HG02588 (cell line): ENCODE measurements at regions not wholly inside any gene's neighbourhood (a gene's known extent, or its start where the extent isn't known, plus 50 kb on each side); places are given as distances from the start of the nearest gene placed in this dataset.
"Not testable (repeated sequence)": the region's sequence is repeated elsewhere in the genome, so short reads cannot be mapped to it uniquely, and the experiment has no call there.

Experiments used
- ATAC-seq: cut with Tn5 transposase; IDR thresholded peaks from one replicate; pipeline ENCODE4 v1.9.1; 2021; ENCODE audit warnings: mild to moderate bottlenecking, moderate library complexity; ENCODE audit not compliant: unreplicated experiment

DNA sequence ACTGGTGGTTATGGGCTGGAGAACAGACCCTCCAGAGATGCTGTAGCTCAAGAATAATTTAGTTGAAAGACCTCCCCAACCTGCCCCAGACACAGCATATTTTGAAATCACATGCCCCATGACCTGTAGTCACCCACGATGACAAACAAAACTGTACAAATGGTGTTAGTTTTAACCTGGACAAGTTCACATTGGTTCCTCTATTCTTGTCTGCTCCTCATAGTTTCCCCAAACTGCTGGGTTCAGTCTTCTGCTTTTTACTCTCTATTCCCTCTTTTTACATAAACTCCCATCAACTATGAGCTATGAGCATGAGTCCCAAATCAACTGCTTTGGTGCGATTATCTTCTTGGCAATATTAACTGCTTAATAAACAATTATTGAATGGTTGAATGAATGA, 365.3 kb upstream of the CLINT1 start:
- ATAC-seq = no peak

DNA sequence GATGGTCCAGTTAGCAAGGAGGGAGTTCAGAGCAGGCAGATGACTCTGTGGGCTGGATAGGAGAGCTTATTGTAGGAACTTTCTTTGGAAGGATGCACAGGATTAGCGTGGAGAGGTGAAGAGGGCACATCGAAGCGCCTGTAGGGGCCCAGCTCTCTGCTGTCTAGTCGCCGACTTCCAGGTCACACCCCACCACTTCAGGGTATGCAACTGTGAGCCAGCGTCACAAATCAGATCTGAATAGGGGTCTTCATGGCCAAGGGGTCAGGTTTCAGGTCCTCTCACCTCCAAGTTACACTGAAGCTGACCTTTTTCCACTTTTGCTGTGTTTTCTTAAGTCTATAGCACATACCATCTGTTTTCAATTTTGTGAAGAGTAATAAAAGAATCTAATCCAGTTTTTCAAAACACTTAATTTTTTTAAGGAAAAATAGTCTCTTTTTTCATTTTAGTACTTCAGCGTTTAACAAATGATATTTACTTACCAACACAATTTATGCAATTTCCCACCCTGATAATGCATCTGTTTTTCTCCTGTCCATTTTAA, 364.2 kb upstream of the CLINT1 start:
- ATAC-seq = no peak

DNA sequence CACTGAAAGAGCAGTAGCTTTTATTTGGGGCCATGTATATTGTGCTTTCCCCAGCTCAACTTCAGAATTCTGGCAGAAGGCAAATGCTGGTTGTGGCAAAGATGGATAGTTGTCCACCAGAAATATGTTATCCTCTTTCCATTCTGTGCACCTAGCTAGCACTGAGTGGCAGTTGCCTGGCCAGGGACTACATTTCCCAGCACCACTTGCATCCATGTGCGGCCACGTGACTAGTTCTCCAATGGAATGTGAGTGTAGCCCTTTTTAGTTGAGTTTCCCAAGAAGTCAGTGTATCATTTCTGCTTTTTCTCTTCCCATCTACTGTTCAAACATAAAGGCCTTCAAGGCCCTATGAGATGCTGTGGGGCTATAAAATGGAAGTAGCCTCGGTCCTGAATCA, 354.0 kb upstream of the CLINT1 start:
- no peak for ATAC-seq

DNA sequence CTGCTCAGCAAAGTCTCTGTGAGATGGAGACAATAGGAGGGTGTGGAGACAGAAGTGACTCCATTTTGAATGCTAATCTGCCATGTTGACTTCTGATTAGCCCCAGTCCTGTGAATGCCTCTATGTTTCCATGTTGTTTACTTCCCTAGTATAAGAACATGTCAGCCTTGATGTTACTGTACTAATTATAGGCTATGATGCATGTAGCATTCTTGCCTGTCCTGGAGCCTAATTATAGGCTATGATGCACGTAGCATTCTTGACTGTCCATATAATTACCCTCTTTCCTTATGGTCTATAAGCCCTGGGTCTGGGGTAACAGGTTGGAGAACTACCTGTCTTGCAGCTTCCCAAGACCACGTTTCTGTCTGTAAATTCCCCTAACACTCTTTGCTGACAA, 353.3 kb upstream of the CLINT1 start:
- ATAC-seq = no peak

DNA sequence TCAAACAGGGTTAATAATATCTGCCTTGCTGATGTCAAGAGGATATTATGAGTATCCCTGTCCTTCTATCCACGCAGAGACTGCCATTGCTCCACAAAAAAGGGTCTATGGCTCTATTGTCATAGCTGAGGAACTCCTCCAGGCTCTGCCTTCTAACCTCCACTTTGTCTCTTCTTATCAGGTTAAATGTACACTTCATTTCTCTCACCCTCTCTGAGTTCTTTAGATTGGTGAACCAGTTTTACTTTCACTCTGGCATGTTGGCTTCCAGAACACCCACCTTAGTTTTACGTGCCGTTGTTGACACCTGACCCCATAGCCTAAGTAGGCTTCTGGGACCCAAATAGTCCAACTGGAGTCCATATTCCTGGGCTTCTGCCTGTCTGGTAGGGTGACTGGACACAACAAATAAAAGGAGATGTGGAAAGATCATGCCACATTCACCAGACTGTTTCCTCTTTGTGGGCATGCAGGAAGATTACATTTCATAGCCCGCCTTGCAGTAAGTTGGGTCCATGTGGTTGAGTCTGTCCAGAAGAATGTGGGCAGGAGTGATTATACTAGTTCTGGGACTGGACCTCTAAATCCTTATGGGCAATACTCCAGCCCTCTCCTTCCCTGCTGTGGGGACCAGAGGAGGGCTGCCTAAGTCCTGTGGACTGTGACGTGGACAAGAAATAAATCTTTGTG, 350.4 kb upstream of the CLINT1 start:
- no peak for ATAC-seq

DNA sequence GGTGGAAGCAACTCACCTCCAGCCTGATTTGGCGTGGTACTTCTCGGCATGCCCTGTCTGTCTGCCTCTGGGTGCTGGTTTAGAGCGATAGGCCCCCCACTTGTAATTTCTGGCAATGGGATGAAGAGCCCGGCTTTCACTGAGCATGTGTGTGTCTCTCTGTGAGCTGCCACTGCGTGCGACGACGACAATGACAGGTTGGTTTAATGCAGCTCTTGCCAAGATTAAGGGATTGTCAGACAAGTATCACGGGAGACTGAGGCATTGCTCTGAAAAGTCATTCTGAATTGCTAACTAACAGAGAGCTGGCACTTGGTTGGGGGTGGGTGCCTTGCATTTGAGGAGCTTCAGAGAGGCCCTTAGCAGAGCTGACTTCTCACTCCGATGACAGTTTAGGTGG, 348.8 kb upstream of the CLINT1 start:
- ATAC-seq = no peak

DNA sequence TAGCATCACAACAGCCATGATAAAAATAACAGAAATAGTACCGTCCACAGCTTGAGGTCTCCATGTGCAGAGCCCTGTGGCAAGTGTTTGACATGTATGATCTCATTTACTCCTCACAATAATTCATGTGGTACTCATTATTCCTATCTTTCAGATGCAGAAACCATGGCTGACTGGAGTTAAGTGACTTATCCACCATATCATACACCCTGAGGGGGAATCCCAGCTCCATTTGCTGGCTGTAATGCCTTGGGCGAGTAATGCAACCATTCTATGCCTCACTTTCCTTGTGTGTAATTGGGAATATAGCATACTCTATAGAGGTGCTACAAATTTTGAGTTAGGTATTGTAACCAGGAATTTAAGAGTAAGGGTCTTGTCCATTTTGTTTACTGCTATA, 347.0 kb upstream of the CLINT1 start:
- ATAC-seq = no peak

DNA sequence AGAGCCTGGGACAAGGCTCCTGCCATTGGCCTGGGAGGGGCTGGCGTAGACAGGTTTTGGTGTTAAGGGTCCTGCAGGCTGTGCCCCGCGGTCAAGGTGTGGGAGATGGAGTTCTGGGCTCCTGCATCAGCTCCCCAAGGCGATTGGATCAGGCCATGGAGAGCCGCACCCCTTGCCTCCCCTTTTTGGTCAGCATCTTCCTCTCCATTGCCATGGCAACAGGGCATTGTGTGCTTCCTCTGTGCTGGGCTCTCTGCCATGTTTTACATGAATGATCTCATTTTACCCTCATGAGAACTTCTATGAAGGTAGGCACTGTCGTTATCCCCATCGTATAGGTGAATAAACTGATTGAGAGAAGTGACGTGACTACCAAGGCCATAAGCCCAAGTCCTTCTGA, 344.3 kb upstream of the CLINT1 start:
- no peak for ATAC-seq

DNA sequence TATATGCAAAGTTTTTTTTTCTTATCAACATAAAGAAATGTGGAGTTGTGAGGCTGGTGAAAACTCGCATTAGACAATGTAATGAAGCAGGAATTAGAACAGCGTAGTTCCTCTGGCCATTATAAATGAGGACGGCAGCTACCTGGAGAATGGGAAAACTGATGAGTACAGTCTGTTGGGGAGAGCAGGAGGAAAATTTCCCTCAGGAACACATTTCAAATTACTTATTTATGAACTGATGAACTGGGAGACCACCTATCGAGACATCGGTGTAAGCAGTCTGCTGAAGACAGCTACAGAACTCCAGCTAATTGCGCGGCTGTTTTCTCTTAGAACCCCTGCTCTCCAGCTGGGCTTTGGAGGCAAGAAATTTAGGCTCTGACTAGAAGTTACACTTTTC, 343.9 kb upstream of the CLINT1 start:
- ATAC-seq = no peak

DNA sequence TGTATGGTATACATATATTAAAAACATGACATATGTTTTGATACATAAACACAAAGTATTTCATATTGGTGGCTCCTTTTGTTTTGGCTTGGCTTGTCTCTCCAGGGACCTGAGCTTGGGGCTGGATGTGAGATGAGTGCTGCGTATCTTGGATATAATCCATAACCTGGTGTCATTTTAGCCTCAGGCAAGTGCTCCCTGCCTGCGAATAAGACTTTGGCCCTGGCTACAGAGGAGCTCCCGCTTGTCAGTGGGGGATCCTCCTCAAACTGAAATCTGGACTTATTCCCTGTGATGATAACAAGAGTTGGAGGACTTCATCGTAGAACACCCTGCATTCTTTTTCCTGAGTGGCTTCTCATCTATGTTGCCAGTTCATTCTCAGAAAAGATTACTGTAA, 341.7 kb upstream of the CLINT1 start:
- no peak for ATAC-seq

DNA sequence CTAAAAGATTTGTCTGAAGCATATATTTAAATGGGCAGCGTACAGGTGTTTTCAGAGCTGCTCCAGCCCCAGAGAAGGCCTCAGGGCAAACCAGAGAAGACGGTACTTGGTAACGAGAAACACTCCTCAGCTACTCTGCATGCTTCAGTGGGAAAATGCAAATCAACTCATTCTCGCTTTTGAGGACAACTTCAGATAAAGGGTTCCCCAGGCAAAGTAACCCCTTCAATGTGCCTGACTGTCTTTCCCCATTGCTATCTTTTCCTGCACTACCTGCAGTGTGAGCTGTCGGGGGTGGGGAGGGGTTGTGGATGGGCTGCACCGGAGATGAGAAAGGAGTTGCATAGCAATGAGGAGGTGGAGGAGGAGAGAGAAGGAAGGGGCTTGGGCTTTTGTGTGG, 339.7 kb upstream of the CLINT1 start:
- peak; percentile 92 for ATAC-seq

DNA sequence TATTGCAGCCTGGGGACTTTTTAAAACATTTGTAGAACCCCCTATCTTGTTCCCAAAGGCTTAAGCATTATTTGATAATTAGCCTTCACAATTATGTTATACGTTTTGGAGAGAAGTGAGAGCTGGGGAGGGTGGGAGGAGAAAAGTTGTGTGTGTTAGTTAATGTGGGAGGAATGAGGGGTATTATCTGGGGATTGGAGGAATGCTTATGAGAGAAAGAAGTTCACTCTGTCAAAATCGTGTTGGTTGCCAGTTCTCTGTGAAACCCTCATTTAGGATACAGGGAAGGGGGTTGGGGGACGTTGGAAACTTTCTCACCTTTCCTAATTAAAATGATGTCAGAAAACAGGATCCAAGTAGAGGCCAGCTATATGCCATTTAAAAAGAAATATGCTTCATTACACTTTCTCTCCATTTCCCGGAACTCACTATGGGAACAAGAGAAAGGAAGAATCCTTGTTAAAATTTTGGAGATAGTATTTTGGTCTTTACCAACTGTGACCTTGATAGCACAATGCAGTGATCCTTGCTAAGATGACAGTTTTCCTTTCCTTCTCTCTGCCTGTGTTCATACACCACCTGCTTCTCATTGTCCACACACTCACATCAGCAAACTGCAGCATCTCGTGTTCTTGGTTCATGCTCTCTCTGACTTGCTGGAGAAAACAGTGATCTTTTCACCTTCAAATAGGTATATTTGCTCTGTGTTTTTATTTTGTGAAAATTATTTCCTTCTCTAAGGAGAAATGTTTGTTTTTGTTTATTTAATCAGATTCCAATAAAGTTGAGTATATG, 336.7 kb upstream of the CLINT1 start:
- no peak for ATAC-seq

DNA sequence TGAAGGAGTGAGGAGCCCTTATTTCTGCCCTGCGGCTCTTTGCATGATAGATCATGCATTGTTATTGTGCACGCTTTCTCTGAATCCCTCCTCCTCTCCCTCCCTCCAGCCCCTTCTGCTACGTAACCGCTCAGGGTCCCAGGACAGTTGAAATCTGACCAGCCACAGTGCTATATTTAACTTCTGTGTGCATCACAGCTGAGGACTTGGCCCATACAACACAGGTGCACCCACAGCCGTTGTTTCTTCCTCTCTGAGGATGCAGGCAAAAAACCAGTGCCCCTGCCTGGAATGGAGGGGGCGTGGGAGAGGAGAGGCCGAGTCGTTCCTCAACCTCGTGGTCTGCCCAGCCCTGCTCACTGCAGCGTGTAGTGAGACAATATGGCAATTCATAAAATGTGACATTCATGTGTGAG, 335.6 kb upstream of the CLINT1 start:
- ATAC-seq = no peak

DNA sequence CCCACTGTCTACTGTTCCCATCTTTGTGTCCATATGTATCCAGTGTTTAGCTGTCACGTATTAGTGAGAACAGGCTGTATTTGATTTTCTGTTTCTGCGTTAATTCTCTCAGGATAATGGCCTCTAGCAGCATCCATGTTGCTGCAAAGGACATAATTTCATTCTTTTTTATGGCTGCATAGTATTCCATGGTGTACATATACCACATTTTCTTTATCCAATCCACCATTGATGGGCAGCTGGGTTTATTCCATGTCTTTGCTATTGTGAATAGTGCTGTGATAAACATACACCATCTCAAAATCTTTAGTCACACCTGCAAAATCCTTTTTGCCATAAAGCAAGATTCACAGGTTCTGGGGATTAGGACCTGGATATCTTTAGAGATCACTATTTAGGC, 334.4 kb upstream of the CLINT1 start:
- not testable (repeated sequence) for ATAC-seq

DNA sequence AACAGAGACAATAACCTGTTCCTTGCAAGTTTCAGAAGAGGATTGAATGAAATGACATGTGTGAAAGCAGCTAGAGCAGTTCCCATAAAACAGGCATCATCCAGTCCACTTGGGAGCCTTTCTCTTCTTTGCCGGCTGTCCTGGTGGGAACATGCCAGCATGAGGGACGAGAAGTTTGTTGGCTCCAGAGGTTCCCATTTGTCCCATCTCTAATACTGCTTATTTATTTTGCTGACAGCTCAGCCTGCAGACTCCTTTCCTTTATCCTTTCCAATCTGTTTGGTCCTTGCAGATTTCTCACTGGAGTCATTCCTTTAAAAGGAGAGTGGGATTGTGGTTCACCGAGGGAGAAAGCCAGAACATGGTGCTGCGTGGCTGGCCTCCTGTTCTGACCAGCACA, 321.5 kb upstream of the CLINT1 start:
- ATAC-seq = no peak

DNA sequence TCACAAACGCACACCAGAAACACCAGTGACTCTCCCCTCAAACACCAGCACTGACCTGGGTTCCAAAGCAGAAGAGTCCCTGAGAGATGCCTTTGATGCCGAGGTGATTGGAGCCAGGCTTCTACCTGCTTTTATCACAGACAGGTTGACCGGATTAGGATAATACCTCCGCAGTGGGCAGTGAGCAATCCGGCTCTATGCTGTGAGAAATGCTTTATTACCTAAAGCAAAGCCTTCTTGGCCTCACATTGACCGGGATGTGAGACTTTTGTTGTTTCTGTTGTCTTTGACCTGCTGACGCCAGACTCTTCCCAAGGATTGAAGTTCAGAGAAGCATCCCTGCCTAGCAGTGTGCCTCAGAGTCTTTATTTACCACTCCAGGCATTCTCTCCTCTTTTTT, 320.3 kb upstream of the CLINT1 start:
- ATAC-seq = no peak

DNA sequence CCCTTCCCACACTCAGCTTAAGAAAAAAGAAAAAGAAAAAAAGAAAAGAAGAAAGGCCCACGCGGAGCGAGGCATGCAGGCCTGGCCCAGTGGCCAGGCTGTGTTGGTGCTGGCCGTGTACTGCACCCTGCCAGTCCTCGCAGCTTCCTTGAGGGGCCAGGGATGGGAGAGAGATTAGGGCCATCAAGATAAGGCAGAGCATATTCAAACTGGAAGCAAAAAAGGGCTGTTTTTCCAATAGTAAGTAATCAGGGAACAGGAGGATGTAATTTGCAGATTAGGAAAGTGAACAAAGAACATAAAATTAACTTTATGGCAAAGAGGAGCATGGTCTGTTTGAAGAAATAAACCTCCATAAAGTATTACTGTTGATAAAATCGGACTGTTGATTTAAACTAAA, 319.6 kb upstream of the CLINT1 start:
- ATAC-seq = no peak

DNA sequence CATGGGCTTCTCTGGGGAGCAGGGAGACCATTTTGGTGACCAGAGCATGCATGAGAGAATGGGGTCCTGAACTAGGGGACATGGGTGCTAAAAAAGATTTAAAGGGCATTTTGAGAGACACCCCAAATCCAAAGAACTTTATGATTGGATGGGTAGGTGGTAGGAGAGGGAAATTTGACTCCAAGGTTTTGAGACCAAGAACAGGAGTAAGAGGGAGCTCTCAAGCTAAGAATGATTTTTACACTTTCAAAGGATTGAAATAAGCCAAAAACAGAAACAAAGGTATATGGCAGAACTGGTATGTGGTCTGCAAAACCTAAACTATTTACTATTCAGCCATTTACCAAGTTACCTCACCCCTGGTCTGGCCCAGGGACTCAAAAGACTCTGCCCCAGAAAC, 318.2 kb upstream of the CLINT1 start:
- ATAC-seq = no peak

DNA sequence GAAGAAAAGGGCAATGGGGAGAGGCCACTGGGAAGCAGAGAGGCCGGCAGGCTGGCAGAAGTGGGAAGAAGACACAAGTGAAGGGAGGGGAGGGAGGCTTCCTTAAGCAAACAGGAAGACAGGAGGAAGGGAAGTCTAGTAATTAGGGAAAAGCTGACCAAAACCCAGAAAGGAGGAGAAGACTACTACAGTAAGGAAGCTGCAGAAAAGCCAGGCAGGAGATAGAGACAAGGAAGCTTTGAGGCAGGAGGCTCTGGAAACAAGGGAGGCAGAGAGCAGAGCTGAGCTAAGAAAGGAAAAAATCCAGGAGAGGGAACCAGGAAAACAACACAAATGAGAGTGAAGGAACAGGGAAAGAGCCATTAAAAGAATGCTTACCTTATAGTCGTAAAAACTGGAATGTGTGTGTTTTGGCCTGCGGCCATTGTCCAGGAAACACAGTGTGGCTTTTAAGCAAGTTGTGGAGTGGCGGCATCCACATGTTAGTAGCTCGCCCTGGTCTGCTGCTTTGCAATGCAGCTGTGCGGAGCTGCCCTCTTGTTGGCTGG, 317.1 kb upstream of the CLINT1 start:
- no peak for ATAC-seq

DNA sequence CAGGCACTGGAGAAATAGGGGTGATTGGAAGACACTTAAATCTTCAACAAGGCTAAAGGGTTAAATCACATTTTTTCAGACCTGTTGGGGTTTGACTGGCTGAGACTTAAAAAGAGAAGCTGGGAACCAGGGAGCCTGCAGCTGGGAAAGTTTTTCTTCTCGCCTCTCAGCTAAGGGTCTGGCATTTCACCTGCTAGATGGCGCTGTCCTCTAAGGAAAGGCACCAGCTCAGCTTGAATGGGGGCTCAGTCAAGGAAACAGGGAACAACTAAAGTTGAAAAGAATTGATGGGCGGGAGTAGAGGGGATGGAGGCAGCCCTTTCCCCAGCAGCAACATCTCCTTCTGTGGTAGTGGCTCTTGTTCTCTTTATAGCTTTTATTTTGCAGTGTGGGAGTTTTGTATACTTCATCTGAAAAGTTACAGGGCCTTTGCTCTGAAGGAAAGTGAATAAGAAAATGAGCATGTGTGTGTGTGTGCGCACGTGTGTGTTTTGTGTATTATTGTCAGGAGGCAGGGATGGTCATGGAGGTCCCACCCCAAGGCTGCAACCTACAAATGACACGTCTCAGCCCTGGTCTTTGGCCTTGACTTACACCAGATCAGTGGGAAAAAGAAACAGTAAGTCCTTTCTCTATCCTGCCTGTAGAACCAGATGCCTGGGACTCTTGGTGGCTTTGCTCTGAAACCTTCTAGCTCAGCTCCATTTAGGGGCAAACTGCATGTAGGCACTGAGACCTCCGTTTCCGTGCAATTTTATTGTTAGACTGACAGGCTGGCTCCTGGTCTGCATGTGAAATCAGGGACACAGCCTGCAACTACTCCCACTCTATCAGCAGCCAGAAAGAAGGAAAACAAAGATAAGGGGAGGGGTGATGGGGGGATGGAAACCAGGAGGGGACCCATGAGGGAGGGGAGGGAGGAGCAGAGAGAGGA, 316.2 kb upstream of the CLINT1 start:
- no peak for ATAC-seq

DNA sequence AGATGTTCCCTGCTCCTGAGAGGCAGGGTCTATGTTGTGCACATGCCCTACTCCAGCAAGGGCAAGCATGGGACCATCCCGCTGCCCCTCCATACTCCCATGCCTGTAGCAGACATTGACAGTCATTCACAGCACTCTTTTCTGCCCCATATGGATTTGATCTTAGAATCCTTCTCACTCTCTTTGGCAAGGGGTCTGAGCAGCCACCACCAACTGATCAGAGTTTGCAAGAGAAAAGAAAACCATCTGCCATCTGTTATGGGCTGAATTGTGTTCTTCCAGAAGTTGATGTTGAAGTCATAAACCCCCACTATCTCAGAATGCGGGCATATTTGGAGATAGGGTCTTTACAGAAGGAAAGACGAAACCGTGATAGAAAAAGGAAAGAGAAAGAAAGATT, 315.1 kb upstream of the CLINT1 start:
- no peak for ATAC-seq
